ENCODE measurements at regions not wholly inside any gene's neighbourhood (a gene's known extent, or its start where the extent isn't known, plus 50 kb on each side); places are given as distances from the start of the nearest gene placed in this dataset.

- no peaks in the 10 kb centered on the region for H3K36me3 ChIP-seq
- no peak overlapping the region for H3K4me3 ChIP-seq
- H3K27me3 ChIP-seq, result no peaks in the 10 kb centered on the region
- no peak for DNase-seq
- no peaks in the 10 kb centered on the region for H3K9me3 ChIP-seq
These were observed 489.2 kb upstream of the LRRN3 start for GRCh38 chr7:110601710-110602109.

DNA sequence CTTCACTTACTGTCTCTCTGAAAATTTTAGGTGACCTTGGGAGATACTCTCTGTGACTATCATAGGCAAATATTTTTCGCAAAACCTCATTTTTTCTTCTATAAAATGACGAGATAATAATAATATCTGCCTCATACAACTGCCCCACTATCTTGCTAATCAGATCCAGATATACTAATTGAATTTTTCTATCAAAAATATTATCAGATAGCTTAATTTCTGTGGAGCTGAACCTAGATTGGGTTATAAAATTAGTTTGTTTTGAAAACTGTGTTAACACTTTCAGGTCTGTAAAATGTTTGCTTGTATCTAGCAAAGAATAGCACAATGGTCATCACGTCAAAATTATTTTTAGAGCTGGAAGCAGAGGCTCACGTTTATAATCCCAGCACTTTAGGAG lies 486.7 kb upstream of the LRRN3 start:
- Histone ChIP-seq H3K36me3 (no peaks in the 10 kb centered on the region), H3K4me3 (no peak overlapping the region), H3K9me3 (no peaks in the 10 kb centered on the region), H3K27me3 (no peaks in the 10 kb centered on the region)
- DNase-seq, result no peak

DNA sequence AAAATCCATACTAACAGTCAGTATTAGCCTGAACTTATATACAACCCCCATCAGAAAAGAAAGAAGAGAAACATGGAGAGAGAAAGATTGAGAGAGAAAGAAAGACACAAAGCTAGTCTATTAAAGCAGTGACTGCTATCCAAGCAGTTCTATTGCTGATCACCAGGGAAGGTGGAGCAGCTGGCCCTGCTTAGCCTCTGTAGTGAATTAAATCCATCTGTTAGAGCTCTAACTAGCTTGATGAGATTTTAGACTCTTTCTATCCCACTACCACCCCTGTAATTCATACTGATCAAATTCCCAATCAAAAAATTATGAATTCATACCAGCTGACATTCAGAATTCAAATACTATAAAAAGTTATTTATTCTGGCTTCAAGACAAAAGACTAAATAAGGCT lies 486.0 kb upstream of the LRRN3 start:
- Histone ChIP-seq H3K4me3 (no peak overlapping the region), H3K9me3 (no peaks in the 10 kb centered on the region), H3K36me3 (no peaks in the 10 kb centered on the region), H3K27me3 (no peaks in the 10 kb centered on the region)
- DNase-seq, result no peak

DNA sequence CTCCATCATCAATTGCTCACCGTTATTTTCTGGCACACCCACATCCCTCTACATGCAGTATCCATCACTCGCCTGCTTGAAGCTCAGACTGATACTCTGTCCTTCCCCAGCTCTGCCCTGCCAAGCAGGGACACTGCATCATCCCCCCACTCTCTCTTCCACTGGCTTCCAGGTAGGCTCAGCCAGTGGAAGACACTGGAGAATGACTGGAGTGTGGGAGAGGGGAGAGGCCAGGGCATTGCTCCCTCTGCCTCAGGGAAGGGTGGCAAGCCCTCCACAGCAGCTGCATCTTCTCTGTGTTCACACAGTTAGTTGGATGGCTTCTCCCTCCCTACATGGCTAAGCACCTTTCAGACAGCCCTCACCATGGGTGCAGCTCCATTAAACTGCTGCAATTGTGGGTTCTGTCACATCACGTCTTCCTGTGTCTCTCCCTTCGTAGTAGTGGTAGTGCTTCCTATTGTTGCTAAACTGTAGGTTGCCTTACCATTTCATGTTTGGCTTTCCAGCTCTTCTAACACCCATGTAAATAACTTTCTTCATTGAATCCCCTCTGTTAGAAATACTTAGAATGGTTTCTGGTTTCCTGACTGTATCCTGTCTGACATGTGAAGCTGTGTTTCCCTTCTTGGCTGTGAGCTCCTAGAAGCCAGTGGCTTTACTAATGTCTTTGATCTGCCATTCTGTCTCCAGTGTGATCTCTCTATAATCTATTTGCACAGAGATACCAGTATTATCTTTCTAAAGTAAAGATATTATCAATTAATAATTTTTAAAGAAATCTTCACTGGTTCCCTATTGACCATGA lies 483.7 kb upstream of the LRRN3 start:
- Histone ChIP-seq H3K27me3 (no peaks in the 10 kb centered on the region), H3K9me3 (no peaks in the 10 kb centered on the region), H3K36me3 (no peaks in the 10 kb centered on the region), H3K4me3 (no peak overlapping the region)
- no peak for DNase-seq

DNA sequence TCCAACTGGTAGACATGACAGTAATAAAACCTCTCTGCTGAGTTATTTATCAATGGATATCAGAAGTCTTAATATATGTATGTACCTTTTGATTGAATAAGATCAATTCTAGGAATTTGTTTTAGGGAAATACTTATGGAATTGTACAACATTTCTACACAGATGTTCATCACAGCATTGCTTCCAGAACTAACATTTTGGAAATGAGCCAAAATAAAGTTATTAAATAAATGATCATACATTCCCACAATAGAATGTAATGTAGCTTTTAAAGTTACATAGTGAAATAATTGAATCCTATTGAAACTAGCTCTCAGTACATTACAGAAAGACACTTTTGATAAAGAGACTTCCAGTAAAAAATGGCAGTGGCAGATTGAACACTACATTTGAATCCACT lies 481.6 kb upstream of the LRRN3 start:
- Histone ChIP-seq H3K36me3 (no peaks in the 10 kb centered on the region), H3K27me3 (no peaks in the 10 kb centered on the region), H3K4me3 (no peak overlapping the region), H3K9me3 (no peaks in the 10 kb centered on the region)
- DNase-seq, result no peak

- no peak for DNase-seq
- Histone ChIP-seq H3K4me3 (no peak overlapping the region), H3K9me3 (no peaks in the 10 kb centered on the region), H3K36me3 (no peaks in the 10 kb centered on the region), H3K27me3 (no peaks in the 10 kb centered on the region)
These were observed 478.2 kb upstream of the LRRN3 start for GRCh38 chr7:110612680-110613079.
